OCI-LY3 (cell line): ENCODE measurements at regions not wholly inside any gene's neighbourhood (a gene's known extent, or its start where the extent isn't known, plus 50 kb on each side); places are given as distances from the start of the nearest gene placed in this dataset.

ENCODE experiments used
- H2AFZ ChIP-seq: fragments of 200-600, 300-600 bp; shearing (Covaris generic); 2 replicates; pipeline ENCODE4 v1.6.0; 2014; ENCODE audit warnings: antibody characterized with exemption, low read depth, low read length
- H3K27ac ChIP-seq: fragments of 200-600, 300-600 bp; sonication (generic); 2 replicates; pipeline ENCODE4 v1.5.1; 2014; ENCODE audit warnings: mild to moderate bottlenecking, low read length, moderate library complexity, mixed read lengths
- H3K27me3 ChIP-seq: fragments of 200-600, 300-600 bp; sonication (generic); 2 replicates; pipeline ENCODE4 v1.6.1; 2014; ENCODE audit warnings: low read depth, low read length, mixed read lengths
- H3K36me3 ChIP-seq: fragments of 200-600, 300-600 bp; sonication (generic); replicated peaks from 2 replicates; pipeline ENCODE3; 2014; ENCODE audit warnings: low read depth, low read length, mixed read lengths
- H3K4me1 ChIP-seq: fragments of 300-600, 200-600 bp; sonication (generic); 2 replicates; pipeline ENCODE4 v1.6.1; 2014; ENCODE audit warnings: low read length, mixed read lengths
- H3K4me2 ChIP-seq: fragments of 200-600, 300-600 bp; sonication (generic); 2 replicates; pipeline ENCODE4 v1.6.1; 2014; ENCODE audit warnings: low read length, mixed read lengths
- H3K4me3 ChIP-seq: fragments of 300-600, 200-600 bp; sonication (generic); 2 replicates; pipeline ENCODE4 v1.5.1; 2014; ENCODE audit warnings: antibody characterized with exemption, mild to moderate bottlenecking, low read length, moderate library complexity
- H3K79me2 ChIP-seq: fragments of 300-600, 200-600 bp; shearing (Covaris generic); 2 replicates; pipeline ENCODE4 v1.6.1; 2014; ENCODE audit warnings: mild to moderate bottlenecking, low read length, mixed read lengths
- H3K9ac ChIP-seq: fragments of 300-600, 200-600 bp; shearing (Covaris generic); 2 replicates; pipeline ENCODE4 v1.6.0; 2014; ENCODE audit warnings: mild to moderate bottlenecking, low read length, moderate library complexity
- H3K9me3 ChIP-seq: fragments of 200-600, 300-600 bp; shearing (Covaris generic); 2 replicates; pipeline ENCODE4 v1.6.1; 2014; ENCODE audit warnings: low read length, mixed read lengths; ENCODE audit not compliant: insufficient read depth
- H4K20me1 ChIP-seq: fragments of 200-600, 300-600 bp; sonication (generic); 2 replicates; pipeline ENCODE4 v1.6.1; 2016; ENCODE audit warnings: low read length, mixed read lengths; ENCODE audit not compliant: insufficient read depth
- EZH2phosphoT487 ChIP-seq: fragments of 200-600 bp; shearing (Covaris generic); IDR thresholded peaks from 2 replicates; pipeline ENCODE4 v1.6.1; 2018; ENCODE audit warnings: antibody characterized with exemption, mixed run types, low read depth
- TF ChIP-seq, protein P1 (sequence below): fragments of 200-600, 300-600 bp; sonication (generic); IDR thresholded peaks from 2 replicates; pipeline ENCODE4 v1.5.1; 2014; ENCODE audit warnings: antibody characterized with exemption, low read length, low read depth

DNA sequence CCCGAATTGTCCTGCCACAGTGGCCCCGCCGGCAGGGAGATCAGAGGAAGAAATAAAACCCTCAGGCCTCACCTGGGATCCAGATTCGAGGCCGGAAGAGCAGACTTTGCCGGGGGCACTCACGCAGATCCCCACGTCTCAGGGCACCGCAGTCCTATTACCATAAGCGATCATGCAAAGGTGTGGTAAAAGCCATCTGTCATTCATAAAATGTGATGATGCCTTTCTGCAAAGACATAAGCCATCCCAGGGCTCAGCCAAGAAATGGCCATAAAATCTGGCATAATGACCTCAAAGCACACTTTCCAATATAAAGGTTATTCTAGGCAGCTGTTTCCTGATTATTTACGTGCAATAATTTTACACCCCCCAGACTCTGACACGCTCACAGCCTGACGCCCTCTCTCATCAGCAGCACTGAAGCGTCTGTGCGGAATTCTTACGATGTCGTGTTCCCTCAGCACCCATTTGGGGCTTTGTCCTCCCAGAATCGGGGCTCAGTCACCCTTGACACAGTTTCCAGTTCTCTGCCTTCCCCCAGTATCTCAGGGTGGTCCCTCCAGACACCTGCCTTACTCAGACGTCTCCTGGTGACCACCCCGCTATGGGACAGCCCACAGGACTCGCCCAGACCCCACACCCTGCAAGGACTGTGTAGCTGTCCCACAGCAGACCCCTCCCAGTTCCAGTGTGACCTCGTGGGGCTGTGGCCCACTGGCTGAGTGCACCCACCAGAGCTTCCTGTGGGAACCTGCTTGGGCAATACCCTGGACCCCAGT lies 74.3 kb upstream of the FAM20C start:
- no peak overlapping the region for H3K4me2 ChIP-seq

DNA sequence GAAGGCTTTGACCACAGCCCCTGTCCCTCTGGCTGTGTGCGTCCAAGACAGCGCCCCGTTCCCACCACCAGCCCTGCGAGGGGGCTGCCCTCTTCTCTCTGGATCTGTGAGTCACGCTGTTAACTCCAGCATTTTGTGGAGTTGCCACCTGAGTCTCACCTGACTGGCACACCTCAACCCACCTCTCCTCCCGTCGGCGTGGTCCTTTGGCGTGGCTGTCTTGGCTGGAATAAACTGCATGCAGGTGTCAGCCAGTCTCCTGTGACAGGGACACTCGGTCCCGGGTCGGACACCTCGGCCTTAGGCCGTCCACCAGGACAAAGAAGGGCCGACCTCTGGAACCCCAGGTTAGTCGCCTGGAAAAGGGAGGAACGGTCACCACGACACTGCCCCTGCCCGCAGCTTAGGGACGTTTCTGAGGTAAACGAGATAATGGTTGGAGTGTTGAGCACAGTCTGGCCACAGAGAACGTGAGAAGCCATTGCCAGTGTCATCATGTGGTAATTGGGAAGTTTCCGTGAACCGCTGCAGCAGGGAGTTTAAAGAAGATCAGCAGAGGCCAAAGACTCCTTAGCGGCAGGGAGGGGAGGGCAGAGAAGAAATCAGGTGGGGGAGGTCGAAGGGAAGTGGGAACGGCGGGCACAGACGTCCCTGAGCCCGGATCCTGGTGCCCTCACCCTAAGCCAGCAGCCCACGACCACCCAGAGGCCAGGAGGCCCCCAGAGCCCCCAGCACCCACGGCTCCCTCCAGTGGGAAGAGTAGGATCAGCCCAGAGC lies 73.6 kb upstream of the FAM20C start:
- Histone ChIP-seq H4K20me1 (no peaks in the 10 kb centered on the region), H3K9me3 (no peaks in the 10 kb centered on the region), H3K27me3 (no peaks in the 10 kb centered on the region), H2AFZ (no peak overlapping the region), H3K4me2 (no peak overlapping the region), H3K36me3 (no peaks in the 10 kb centered on the region), H3K4me3 (no peak overlapping the region), H3K4me1 (no peaks in the 10 kb centered on the region), H3K79me2 (no peaks in the 10 kb centered on the region), H3K9ac (no peak overlapping the region), H3K27ac (no peak overlapping the region)
- TF ChIP-seq EZH2phosphoT487, result no peak
- TF ChIP-seq, protein P1, sequence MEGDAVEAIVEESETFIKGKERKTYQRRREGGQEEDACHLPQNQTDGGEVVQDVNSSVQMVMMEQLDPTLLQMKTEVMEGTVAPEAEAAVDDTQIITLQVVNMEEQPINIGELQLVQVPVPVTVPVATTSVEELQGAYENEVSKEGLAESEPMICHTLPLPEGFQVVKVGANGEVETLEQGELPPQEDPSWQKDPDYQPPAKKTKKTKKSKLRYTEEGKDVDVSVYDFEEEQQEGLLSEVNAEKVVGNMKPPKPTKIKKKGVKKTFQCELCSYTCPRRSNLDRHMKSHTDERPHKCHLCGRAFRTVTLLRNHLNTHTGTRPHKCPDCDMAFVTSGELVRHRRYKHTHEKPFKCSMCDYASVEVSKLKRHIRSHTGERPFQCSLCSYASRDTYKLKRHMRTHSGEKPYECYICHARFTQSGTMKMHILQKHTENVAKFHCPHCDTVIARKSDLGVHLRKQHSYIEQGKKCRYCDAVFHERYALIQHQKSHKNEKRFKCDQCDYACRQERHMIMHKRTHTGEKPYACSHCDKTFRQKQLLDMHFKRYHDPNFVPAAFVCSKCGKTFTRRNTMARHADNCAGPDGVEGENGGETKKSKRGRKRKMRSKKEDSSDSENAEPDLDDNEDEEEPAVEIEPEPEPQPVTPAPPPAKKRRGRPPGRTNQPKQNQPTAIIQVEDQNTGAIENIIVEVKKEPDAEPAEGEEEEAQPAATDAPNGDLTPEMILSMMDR, result no peak

More for the DNA sequence above, 74.3 kb upstream of the FAM20C start:
- Histone ChIP-seq H3K79me2 (no peaks in the 10 kb centered on the region), H3K4me3 (no peak overlapping the region), H3K36me3 (no peaks in the 10 kb centered on the region), H3K9me3 (no peaks in the 10 kb centered on the region), H3K27me3 (no peaks in the 10 kb centered on the region), H3K4me1 (no peaks in the 10 kb centered on the region), H3K27ac (no peak overlapping the region), H2AFZ (no peak overlapping the region), H4K20me1 (no peaks in the 10 kb centered on the region), H3K9ac (no peak overlapping the region)
- no peak for TF ChIP-seq EZH2phosphoT487
- TF ChIP-seq, protein P1, result no peak

GRCh38 chr7:119392-120163 lies 72.8 kb upstream of the FAM20C start:
- Histone ChIP-seq H3K4me1 (no peaks in the 10 kb centered on the region), H3K27ac (no peak overlapping the region), H3K9ac (no peak overlapping the region)

More at GRCh38 chr7:119392-120163, 72.8 kb upstream of the FAM20C start:
- Histone ChIP-seq H3K27me3 (no peaks in the 10 kb centered on the region), H3K36me3 (no peaks in the 10 kb centered on the region), H3K4me2 (no peak overlapping the region), H2AFZ (no peak overlapping the region), H4K20me1 (no peaks in the 10 kb centered on the region), H3K9me3 (no peaks in the 10 kb centered on the region), H3K79me2 (no peaks in the 10 kb centered on the region), H3K4me3 (no peak overlapping the region)
- TF ChIP-seq, protein P1, result no peak
- no peak for TF ChIP-seq EZH2phosphoT487
